Activated CD4-positive, alpha-beta T cell treated with anti-CD3 and anti-CD28 coated beads, Interleukin-2, amount 10 ng/mL, durations not matched to agents 24 days and 14 days (primary cell): ENCODE measurements at regions not wholly inside any gene's neighbourhood (a gene's known extent, or its start where the extent isn't known, plus 50 kb on each side); places are given as distances from the start of the nearest gene placed in this dataset.

Experiments used
- DNase-seq: peaks from one replicate; pipeline ENCODE4 v3.0.0; 2022
- H3K27ac Mint-ChIP-seq: one replicate; pipeline ENCODE4 v1.8.0; 2022; ENCODE audit warnings: mild to moderate bottlenecking, mixed read lengths
- H3K27me3 Mint-ChIP-seq: one replicate; pipeline ENCODE4 v1.8.0; 2022; ENCODE audit warnings: mixed read lengths
- H3K36me3 Mint-ChIP-seq: one replicate; pipeline ENCODE4 v1.8.0; 2022; ENCODE audit warnings: low read depth, mild to moderate bottlenecking, mixed read lengths
- H3K4me1 Mint-ChIP-seq: one replicate; pipeline ENCODE4 v1.8.0; 2021; ENCODE audit warnings: mixed read lengths
- H3K4me3 Mint-ChIP-seq: one replicate; pipeline ENCODE4 v1.8.0; 2022; ENCODE audit warnings: mild to moderate bottlenecking, moderate library complexity, mixed read lengths
- H3K9me3 Mint-ChIP-seq: one replicate; pipeline ENCODE4 v1.8.0; 2021; ENCODE audit warnings: mixed read lengths
- intact Hi-C: fragments of 100-400 bp; cut with micrococcal nuclease; formaldehyde crosslinking; loops from one replicate; pipeline ENCODE4 v1.15.1; 2023

GRCh38 chr12:24285448-24285847 lies 336.0 kb upstream of the SOX5 start:
- no peaks in the 10 kb centered on the region for H3K36me3 Mint-ChIP-seq
- DNase-seq = no peak
- no peaks in the 10 kb centered on the region for H3K4me1 Mint-ChIP-seq
- intact Hi-C loops = no loop called here
- no peaks in the 10 kb centered on the region for H3K9me3 Mint-ChIP-seq
- no peak overlapping the region for H3K27ac Mint-ChIP-seq
- H3K4me3 Mint-ChIP-seq = no peak overlapping the region
- no peaks in the 10 kb centered on the region for H3K27me3 Mint-ChIP-seq

- no peaks in the 10 kb centered on the region for H3K27me3 Mint-ChIP-seq
- no peaks in the 10 kb centered on the region for H3K9me3 Mint-ChIP-seq
- no peaks in the 10 kb centered on the region for H3K4me1 Mint-ChIP-seq
- H3K4me3 Mint-ChIP-seq = no peak overlapping the region
- H3K27ac Mint-ChIP-seq = no peak overlapping the region
- intact Hi-C loops = no loop called here
- no peaks in the 10 kb centered on the region for H3K36me3 Mint-ChIP-seq
- no peak for DNase-seq
Observed at GRCh38 chr12:24281341-24281740, 331.9 kb upstream of the SOX5 start.

- Mint-ChIP-seq H3K27me3 (no peaks in the 10 kb centered on the region), H3K4me3 (no peak overlapping the region), H3K9me3 (no peaks in the 10 kb centered on the region), H3K27ac (no peak overlapping the region), H3K4me1 (no peaks in the 10 kb centered on the region), H3K36me3 (no peaks in the 10 kb centered on the region)
- no peak for DNase-seq
- intact Hi-C loops = no loop called here
Observed at GRCh38 chr12:24280056-24280842, 330.8 kb upstream of the SOX5 start.

GRCh38 chr12:24278832-24279231 lies 329.4 kb upstream of the SOX5 start:
- H3K4me3 Mint-ChIP-seq = no peak overlapping the region
- no peaks in the 10 kb centered on the region for H3K9me3 Mint-ChIP-seq
- no peaks in the 10 kb centered on the region for H3K4me1 Mint-ChIP-seq
- intact Hi-C loops = no loop called here
- no peaks in the 10 kb centered on the region for H3K27me3 Mint-ChIP-seq
- no peak for DNase-seq
- H3K27ac Mint-ChIP-seq = no peak overlapping the region
- no peaks in the 10 kb centered on the region for H3K36me3 Mint-ChIP-seq

- no peak for DNase-seq
- Mint-ChIP-seq H3K9me3 (no peaks in the 10 kb centered on the region), H3K27ac (no peak overlapping the region), H3K4me1 (no peaks in the 10 kb centered on the region), H3K4me3 (no peak overlapping the region), H3K36me3 (no peaks in the 10 kb centered on the region), H3K27me3 (no peaks in the 10 kb centered on the region)
- intact Hi-C loops = no loop called here
Observed at GRCh38 chr12:24270965-24271364, 321.5 kb upstream of the SOX5 start.

GRCh38 chr12:24270464-24270863 lies 321.0 kb upstream of the SOX5 start:
- Mint-ChIP-seq H3K9me3 (no peaks in the 10 kb centered on the region), H3K27ac (no peak overlapping the region), H3K27me3 (no peaks in the 10 kb centered on the region), H3K4me3 (no peak overlapping the region), H3K36me3 (no peaks in the 10 kb centered on the region), H3K4me1 (no peaks in the 10 kb centered on the region)
- intact Hi-C loops = no loop called here
- DNase-seq = no peak

GRCh38 chr12:24268663-24269186 lies 319.3 kb upstream of the SOX5 start:
- Mint-ChIP-seq H3K36me3 (no peaks in the 10 kb centered on the region), H3K4me3 (no peak overlapping the region), H3K27ac (no peak overlapping the region), H3K27me3 (no peaks in the 10 kb centered on the region), H3K9me3 (no peaks in the 10 kb centered on the region), H3K4me1 (no peaks in the 10 kb centered on the region)
- no peak for DNase-seq
- intact Hi-C loops = no loop called here

- Mint-ChIP-seq H3K27ac (no peak overlapping the region), H3K4me1 (no peaks in the 10 kb centered on the region), H3K27me3 (no peaks in the 10 kb centered on the region), H3K36me3 (no peaks in the 10 kb centered on the region), H3K9me3 (no peaks in the 10 kb centered on the region), H3K4me3 (no peak overlapping the region)
- no peak for DNase-seq
- intact Hi-C loops = no loop called here
Observed at GRCh38 chr12:24266982-24267381, 317.5 kb upstream of the SOX5 start.

- Mint-ChIP-seq H3K4me3 (no peak overlapping the region), H3K27me3 (no peaks in the 10 kb centered on the region), H3K9me3 (no peaks in the 10 kb centered on the region), H3K36me3 (no peaks in the 10 kb centered on the region), H3K4me1 (no peaks in the 10 kb centered on the region), H3K27ac (no peak overlapping the region)
- no peak for DNase-seq
- intact Hi-C loops = no loop called here
Observed at GRCh38 chr12:24256684-24257083, 307.2 kb upstream of the SOX5 start.

- Mint-ChIP-seq H3K4me1 (no peaks in the 10 kb centered on the region), H3K27me3 (no peaks in the 10 kb centered on the region), H3K9me3 (no peaks in the 10 kb centered on the region), H3K27ac (no peak overlapping the region), H3K36me3 (no peaks in the 10 kb centered on the region), H3K4me3 (no peak overlapping the region)
- no peak for DNase-seq
- intact Hi-C loops = no loop called here
Observed at GRCh38 chr12:24255920-24256665, 306.6 kb upstream of the SOX5 start.

- Mint-ChIP-seq H3K36me3 (no peaks in the 10 kb centered on the region), H3K4me3 (no peak overlapping the region), H3K4me1 (no peaks in the 10 kb centered on the region), H3K27me3 (no peaks in the 10 kb centered on the region), H3K27ac (no peak overlapping the region), H3K9me3 (no peaks in the 10 kb centered on the region)
- no peak for DNase-seq
- intact Hi-C loops = no loop called here
Observed at GRCh38 chr12:24252602-24253001, 303.1 kb upstream of the SOX5 start.

GRCh38 chr12:24246934-24247333 lies 297.5 kb upstream of the SOX5 start:
- Mint-ChIP-seq H3K36me3 (no peaks in the 10 kb centered on the region), H3K4me3 (no peak overlapping the region), H3K27ac (no peak overlapping the region), H3K27me3 (no peaks in the 10 kb centered on the region), H3K4me1 (no peaks in the 10 kb centered on the region), H3K9me3 (no peaks in the 10 kb centered on the region)
- intact Hi-C loops = no loop called here
- DNase-seq = no peak

GRCh38 chr12:24246376-24246775 lies 296.9 kb upstream of the SOX5 start:
- Mint-ChIP-seq H3K36me3 (no peaks in the 10 kb centered on the region), H3K9me3 (no peaks in the 10 kb centered on the region), H3K27me3 (no peaks in the 10 kb centered on the region), H3K4me1 (no peaks in the 10 kb centered on the region), H3K4me3 (no peak overlapping the region), H3K27ac (no peak overlapping the region)
- no peak for DNase-seq
- intact Hi-C loops = no loop called here

- intact Hi-C loops = no loop called here
- Mint-ChIP-seq H3K27ac (no peak overlapping the region), H3K27me3 (no peaks in the 10 kb centered on the region), H3K4me3 (no peak overlapping the region), H3K9me3 (no peaks in the 10 kb centered on the region), H3K4me1 (no peaks in the 10 kb centered on the region), H3K36me3 (no peaks in the 10 kb centered on the region)
- DNase-seq = no peak
Observed at GRCh38 chr12:24244801-24245200, 295.3 kb upstream of the SOX5 start.
